CD8-positive, alpha-beta memory T cell (primary cell): ENCODE measurements at regions not wholly inside any gene's neighbourhood (a gene's known extent, or its start where the extent isn't known, plus 50 kb on each side); places are given as distances from the start of the nearest gene placed in this dataset.

Experiments
- CTCF ChIA-PET: fragments of 350-600 bp; sonication (Branson Sonifier 250); formaldehyde crosslinking; loops from one replicate; lab custom pipeline; 2021; ENCODE audit warnings: antibody characterized with exemption; lab: Charles Lee
- POLR2A ChIA-PET: fragments of 350-600 bp; sonication (Branson Sonifier 250); formaldehyde crosslinking; loops from one replicate; lab custom pipeline; 2021; ENCODE audit warnings: antibody characterized with exemption; lab: Charles Lee
- DNase-seq, 5 donors: peaks; one replicate each; pipeline versions ENCODE4 v3.0.0 to v3.0.0-alpha.2; 2020 to 2022; ENCODE audit warnings: mixed read lengths in 1 of 5
- H3K27ac ChIP-seq: one replicate; pipeline ENCODE4 v1.7.0; 2013; ENCODE audit warnings: low read depth, mild to moderate bottlenecking, low read length, moderate library complexity
- H3K27me3 ChIP-seq: 2 replicates; pipeline ENCODE4 v1.7.0; 2013; ENCODE audit warnings: low read length, mild to moderate bottlenecking; ENCODE audit not compliant: insufficient read depth, poor library complexity, severe bottlenecking
- H3K36me3 ChIP-seq: 2 replicates; pipeline ENCODE4 v1.7.0; 2013; ENCODE audit warnings: mild to moderate bottlenecking, low read length, moderate library complexity; ENCODE audit not compliant: insufficient read depth
- H3K4me1 ChIP-seq: 2 replicates; pipeline ENCODE4 v1.7.0; 2013; ENCODE audit warnings: mild to moderate bottlenecking, low read length, moderate library complexity; ENCODE audit not compliant: insufficient read depth
- H3K4me3 ChIP-seq: 2 replicates; pipeline ENCODE4 v1.7.0; 2013; ENCODE audit warnings: mild to moderate bottlenecking, low read length
- H3K9me3 ChIP-seq: 2 replicates; pipeline ENCODE4 v1.7.0; 2013; ENCODE audit warnings: mild to moderate bottlenecking, low read length
- H3K27ac Mint-ChIP-seq, 8 donors: one replicate each; pipeline ENCODE4 v1.8.0; 2020 to 2021; ENCODE audit warnings: mixed read lengths in 8 of 8, mild to moderate bottlenecking in 6 of 8, inconsistent platforms in 3 of 8, moderate library complexity in 3 of 8
- H3K27me3 Mint-ChIP-seq, 2 donors: one replicate each; pipeline ENCODE4 v1.8.0; 2020 to 2021; ENCODE audit warnings: mixed read lengths in 2 of 2, mild to moderate bottlenecking in 1 of 2, moderate library complexity in 1 of 2
- H3K36me3 Mint-ChIP-seq, 3 donors: one replicate each; pipeline ENCODE4 v1.8.0; 2020 to 2021; ENCODE audit warnings: mixed read lengths in 3 of 3, inconsistent platforms in 1 of 3, mild to moderate bottlenecking in 1 of 3
- H3K4me1 Mint-ChIP-seq, 3 donors: one replicate each; pipeline ENCODE4 v1.8.0; 2020 to 2021; ENCODE audit warnings: mixed read lengths in 3 of 3, inconsistent platforms in 1 of 3, mild to moderate bottlenecking in 1 of 3
- H3K4me3 Mint-ChIP-seq, 7 donors: one replicate each; pipeline ENCODE4 v1.8.0; 2020 to 2021; ENCODE audit warnings: mixed read lengths in 7 of 7, mild to moderate bottlenecking in 6 of 7, moderate library complexity in 4 of 7, inconsistent platforms in 2 of 7
- H3K9me3 Mint-ChIP-seq, 5 donors: one replicate each; pipeline ENCODE4 v1.8.0; 2020 to 2022; ENCODE audit warnings: mixed read lengths in 5 of 5, mild to moderate bottlenecking in 3 of 5, moderate library complexity in 2 of 5, inconsistent platforms in 1 of 5

DNA sequence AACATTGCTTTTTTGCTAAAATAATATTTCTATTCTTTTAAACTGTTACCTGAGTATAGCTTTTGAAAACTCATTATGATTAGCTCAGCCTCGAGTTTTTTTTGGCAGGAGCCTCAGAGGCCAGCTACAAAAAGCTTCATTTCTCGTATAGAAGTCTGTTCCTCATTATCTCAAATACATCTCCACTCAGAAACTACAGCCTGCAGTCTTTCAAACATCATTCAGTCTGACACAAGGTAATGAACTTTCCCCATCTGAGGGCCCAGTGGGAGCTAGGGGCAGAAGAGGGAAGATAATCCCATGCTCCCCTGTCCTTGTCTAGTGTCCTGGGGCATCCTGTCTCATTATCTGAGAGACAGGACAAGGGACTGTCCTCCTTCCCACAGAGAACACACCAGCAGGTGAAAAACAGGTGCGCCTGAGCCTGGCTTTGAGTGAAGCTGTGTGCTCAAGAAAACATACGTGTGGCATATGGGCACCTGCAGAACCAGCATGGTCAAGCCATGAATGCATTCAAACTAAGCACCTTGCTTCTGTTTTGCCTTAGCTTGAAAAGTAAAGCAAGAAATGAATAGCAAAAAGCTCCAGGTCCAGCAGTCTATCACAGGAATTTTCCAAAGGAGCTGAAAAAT, 247.5 kb downstream of the MREG start:
- CTCF ChIA-PET = no interaction called here
- Mint-ChIP-seq H3K27ac (no peak overlapping the region), H3K9me3 (peaks cover 0 to 3% (median 0%) of the 10 kb centered on the region in 5 donors)

DNA sequence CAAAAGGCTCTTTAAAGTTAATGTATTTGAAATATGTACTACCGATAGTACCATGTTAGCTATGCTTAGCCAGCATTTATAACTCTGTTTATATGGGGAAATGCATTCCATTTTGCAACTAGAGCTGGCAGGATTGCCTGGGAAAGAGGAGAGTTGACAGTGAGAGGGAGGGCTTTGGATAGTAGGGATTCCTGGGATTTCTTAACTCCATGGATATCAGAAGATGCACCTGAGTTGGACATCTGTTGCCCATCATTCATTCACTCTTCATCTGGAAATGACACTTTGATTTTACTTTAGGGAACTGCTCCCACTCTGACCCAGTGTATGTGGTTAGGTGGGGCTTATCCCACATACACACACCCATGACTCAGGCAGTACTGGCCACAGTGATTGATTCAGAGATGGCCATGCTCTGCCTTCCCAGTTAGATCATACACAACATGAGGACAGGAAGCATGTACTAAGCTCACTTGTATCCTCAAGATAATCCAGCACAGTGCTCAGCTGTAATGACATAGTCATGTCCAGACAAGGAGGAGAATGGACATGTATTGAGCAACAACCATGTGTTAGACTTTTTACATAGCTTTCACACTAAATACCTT, 248.8 kb downstream of the MREG start:
- POLR2A ChIA-PET = no interaction called here
- Mint-ChIP-seq H3K36me3 (peaks cover 0 to 3% (median 0%) of the 10 kb centered on the region in 3 donors), H3K9me3 (peaks cover 0 to 3% (median 0%) of the 10 kb centered on the region in 5 donors), H3K4me1 (no peaks in the 10 kb centered on the region), H3K4me3 (no peak overlapping the region), H3K27me3 (peaks cover 6 to 22% of the 10 kb centered on the region in 2 donors), H3K27ac (no peak overlapping the region)
- CTCF ChIA-PET = no interaction called here
- H3K9me3 ChIP-seq = no peaks in the 10 kb centered on the region
- no peak for DNase-seq
- no peak overlapping the region for H3K27ac ChIP-seq
- no peak overlapping the region for H3K4me3 ChIP-seq
- no peaks in the 10 kb centered on the region for H3K4me1 ChIP-seq
- H3K27me3 ChIP-seq = no peaks in the 10 kb centered on the region
- no peaks in the 10 kb centered on the region for H3K36me3 ChIP-seq

More for the DNA sequence above, 247.5 kb downstream of the MREG start:
- no peaks in the 10 kb centered on the region for H3K9me3 ChIP-seq
- H3K27me3 Mint-ChIP-seq = peaks cover 6 to 24% of the 10 kb centered on the region in 2 donors
- POLR2A ChIA-PET = no interaction called here
- no peak overlapping the region for H3K4me3 Mint-ChIP-seq
- no peak for DNase-seq
- no peaks in the 10 kb centered on the region for H3K4me1 Mint-ChIP-seq
- H3K4me1 ChIP-seq = no peaks in the 10 kb centered on the region
- H3K4me3 ChIP-seq = no peak overlapping the region
- H3K36me3 Mint-ChIP-seq = peaks cover 0 to 3% (median 0%) of the 10 kb centered on the region in 3 donors
- H3K27ac ChIP-seq = no peak overlapping the region
- H3K27me3 ChIP-seq = no peaks in the 10 kb centered on the region
- H3K36me3 ChIP-seq = no peaks in the 10 kb centered on the region

DNA sequence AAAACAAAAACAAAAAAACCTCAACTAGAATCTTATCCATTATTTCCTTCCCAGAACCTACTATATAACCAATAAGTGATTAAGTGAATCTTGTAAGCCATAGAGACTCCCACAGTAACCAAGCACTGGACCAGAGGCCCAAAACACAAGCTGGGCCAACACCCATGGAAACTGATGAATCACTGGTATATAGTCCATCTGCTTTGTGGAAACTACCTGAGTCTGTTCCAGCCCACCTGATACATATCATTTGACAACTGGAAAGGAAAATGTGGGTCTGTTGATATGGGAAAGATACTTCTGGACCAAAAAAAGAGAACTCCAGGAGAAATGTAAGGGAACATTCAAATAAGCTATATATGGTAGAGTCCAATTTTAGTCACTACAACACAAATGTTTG, 252.8 kb downstream of the MREG start:
- Histone ChIP-seq H3K36me3 (no peaks in the 10 kb centered on the region), H3K27ac (no peak overlapping the region), H3K9me3 (no peaks in the 10 kb centered on the region), H3K4me1 (no peaks in the 10 kb centered on the region), H3K27me3 (no peaks in the 10 kb centered on the region), H3K4me3 (no peak overlapping the region)
- no peak overlapping the region for H3K27ac Mint-ChIP-seq
- POLR2A ChIA-PET = no interaction called here
- H3K4me1 Mint-ChIP-seq = no peaks in the 10 kb centered on the region
- CTCF ChIA-PET = no interaction called here
- no peak for DNase-seq
- H3K36me3 Mint-ChIP-seq = no peaks in the 10 kb centered on the region
- peaks cover 5 to 8% of the 10 kb centered on the region in 2 donors for H3K27me3 Mint-ChIP-seq
- no peak overlapping the region for H3K4me3 Mint-ChIP-seq
- no peaks in the 10 kb centered on the region for H3K9me3 Mint-ChIP-seq

DNA sequence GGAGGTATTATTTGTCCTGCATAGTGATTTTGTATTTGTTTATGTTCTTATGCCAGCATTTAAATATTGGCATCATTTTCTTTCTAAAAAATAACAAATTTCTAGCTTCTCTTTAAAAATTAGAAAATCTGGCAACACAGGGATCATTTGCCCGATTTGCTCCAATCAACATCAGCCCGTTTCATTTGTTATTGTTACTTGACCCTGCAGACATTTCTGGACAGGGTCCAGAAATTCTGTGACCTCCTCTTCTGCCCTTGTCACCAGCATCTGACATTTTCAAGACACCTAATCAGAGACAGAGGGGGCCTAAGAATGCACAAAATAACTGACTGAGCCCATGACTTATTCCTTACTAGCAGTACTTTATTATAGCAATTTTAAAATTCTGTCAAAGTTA, 253.3 kb downstream of the MREG start:
- no peak for DNase-seq
- Histone ChIP-seq H3K27ac (no peak overlapping the region), H3K27me3 (no peaks in the 10 kb centered on the region), H3K4me1 (no peaks in the 10 kb centered on the region), H3K4me3 (no peak overlapping the region), H3K9me3 (no peaks in the 10 kb centered on the region), H3K36me3 (no peaks in the 10 kb centered on the region)
- no peak overlapping the region for H3K4me3 Mint-ChIP-seq
- peaks cover 5 to 8% of the 10 kb centered on the region in 2 donors for H3K27me3 Mint-ChIP-seq
- H3K4me1 Mint-ChIP-seq = no peaks in the 10 kb centered on the region
- H3K36me3 Mint-ChIP-seq = no peaks in the 10 kb centered on the region
- CTCF ChIA-PET = no interaction called here
- H3K9me3 Mint-ChIP-seq = no peaks in the 10 kb centered on the region
- POLR2A ChIA-PET = no interaction called here
- no peak overlapping the region for H3K27ac Mint-ChIP-seq

DNA sequence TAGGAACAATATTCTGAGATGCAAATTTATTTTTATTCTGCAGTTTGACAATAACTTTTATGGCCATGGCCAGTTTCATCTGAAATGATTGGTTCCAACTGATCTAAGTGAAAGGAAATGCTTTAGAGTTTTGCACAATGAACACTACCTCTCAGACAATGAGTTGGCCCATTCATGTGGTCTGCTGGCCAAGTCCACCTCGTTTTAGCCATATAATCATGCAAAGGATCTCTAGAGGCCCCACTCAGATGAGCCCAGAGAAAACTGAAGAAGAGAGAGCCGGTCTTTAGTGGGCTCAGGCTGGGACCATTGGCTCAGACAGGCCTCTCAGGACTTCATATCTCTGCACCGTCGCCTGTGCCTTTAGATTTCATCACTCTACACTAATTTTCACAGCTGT, 254.7 kb downstream of the MREG start:
- Mint-ChIP-seq H3K9me3 (no peaks in the 10 kb centered on the region), H3K4me3 (no peak overlapping the region), H3K27ac (no peak overlapping the region), H3K36me3 (no peaks in the 10 kb centered on the region), H3K4me1 (no peaks in the 10 kb centered on the region), H3K27me3 (peaks cover 4 to 8% of the 10 kb centered on the region in 2 donors)
- no peaks in the 10 kb centered on the region for H3K36me3 ChIP-seq
- no peak for DNase-seq
- ChIA-PET POLR2A (no interaction called here), CTCF (no interaction called here)
- H3K4me1 ChIP-seq = no peaks in the 10 kb centered on the region
- H3K27ac ChIP-seq = no peak overlapping the region
- H3K27me3 ChIP-seq = no peaks in the 10 kb centered on the region
- no peak overlapping the region for H3K4me3 ChIP-seq
- H3K9me3 ChIP-seq = no peaks in the 10 kb centered on the region

DNA sequence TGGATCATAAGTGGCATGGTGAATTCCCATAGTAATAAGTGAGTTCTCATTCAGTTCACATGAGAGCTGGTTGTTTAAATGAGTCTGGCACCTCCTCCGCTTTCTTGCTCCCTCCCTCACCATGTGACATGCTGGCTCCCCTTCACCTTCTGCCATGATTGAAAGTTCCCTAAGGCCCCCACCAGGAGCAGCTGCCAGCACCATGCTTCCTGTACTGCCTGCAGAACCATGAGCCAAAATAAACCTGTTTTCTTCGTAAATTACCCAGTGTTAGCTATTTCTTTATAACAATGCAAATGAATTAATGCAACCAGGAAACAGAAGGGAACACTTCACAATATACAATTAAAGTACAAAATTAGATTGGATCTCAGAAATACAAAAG, 257.0 kb downstream of the MREG start:
- POLR2A ChIA-PET = no interaction called here
- peaks cover 1 to 4% (median 3%) of the 10 kb centered on the region in 3 donors for H3K4me1 Mint-ChIP-seq
- Histone ChIP-seq H3K27ac (no peak overlapping the region), H3K4me1 (peaks cover 2% of the 10 kb centered on the region), H3K27me3 (no peaks in the 10 kb centered on the region), H3K9me3 (no peaks in the 10 kb centered on the region), H3K4me3 (no peak overlapping the region), H3K36me3 (no peaks in the 10 kb centered on the region)
- H3K4me3 Mint-ChIP-seq = no peak overlapping the region
- no peak overlapping the region for H3K27ac Mint-ChIP-seq
- CTCF ChIA-PET = no interaction called here
- H3K27me3 Mint-ChIP-seq = peaks cover 7% of the 10 kb centered on the region in 2 donors
- H3K36me3 Mint-ChIP-seq = no peaks in the 10 kb centered on the region
- no peak for DNase-seq
- no peaks in the 10 kb centered on the region for H3K9me3 Mint-ChIP-seq

DNA sequence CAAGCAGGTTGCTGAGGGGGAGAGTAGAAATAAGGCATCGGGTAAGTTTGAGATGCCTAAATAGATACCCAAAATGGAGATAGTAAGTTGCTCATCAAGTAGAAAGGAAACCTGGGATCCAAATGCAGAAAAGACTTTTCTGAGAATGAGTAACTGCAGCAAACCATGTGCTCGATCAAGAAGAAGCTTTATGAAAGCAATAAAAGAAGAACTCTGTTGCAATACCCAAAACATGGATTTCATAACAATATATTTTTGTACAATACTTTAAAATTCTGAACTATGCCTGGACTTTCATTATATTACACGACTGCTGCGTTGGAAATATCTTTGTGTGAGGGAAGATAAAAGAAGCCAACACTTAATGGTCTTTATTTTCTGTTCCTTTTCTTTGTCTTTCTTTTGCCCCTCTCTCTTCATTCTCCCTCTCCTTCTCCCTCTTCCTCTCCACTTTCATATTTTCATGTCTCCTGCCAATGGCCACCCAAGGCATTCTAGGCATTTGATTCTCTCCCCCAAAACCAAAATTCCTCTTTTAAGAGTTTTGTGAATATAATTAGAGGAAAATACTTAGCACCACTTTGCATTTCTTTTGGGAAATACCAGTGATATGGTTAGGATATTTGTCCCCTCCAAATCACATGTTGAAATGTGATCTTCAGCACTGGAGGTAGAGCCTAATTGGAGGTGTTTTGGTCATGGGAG, 257.6 kb downstream of the MREG start:
- Mint-ChIP-seq H3K27me3 (peaks cover 7 to 8% of the 10 kb centered on the region in 2 donors), H3K4me3 (peak overlapping the region in 1 of 7 donors; percentile 17), H3K9me3 (no peaks in the 10 kb centered on the region), H3K4me1 (peaks cover 7 to 10% (median 8%) of the 10 kb centered on the region in 3 donors), H3K27ac (peak overlapping the region in 1 of 8 donors; percentile 43), H3K36me3 (no peaks in the 10 kb centered on the region)
- H3K36me3 ChIP-seq = no peaks in the 10 kb centered on the region
- H3K27ac ChIP-seq = no peak overlapping the region
- ChIA-PET POLR2A (no interaction called here), CTCF (no interaction called here)
- H3K9me3 ChIP-seq = no peaks in the 10 kb centered on the region
- DNase-seq = no peak
- peaks cover 7% of the 10 kb centered on the region for H3K4me1 ChIP-seq
- H3K4me3 ChIP-seq = no peak overlapping the region
- H3K27me3 ChIP-seq = no peaks in the 10 kb centered on the region

DNA sequence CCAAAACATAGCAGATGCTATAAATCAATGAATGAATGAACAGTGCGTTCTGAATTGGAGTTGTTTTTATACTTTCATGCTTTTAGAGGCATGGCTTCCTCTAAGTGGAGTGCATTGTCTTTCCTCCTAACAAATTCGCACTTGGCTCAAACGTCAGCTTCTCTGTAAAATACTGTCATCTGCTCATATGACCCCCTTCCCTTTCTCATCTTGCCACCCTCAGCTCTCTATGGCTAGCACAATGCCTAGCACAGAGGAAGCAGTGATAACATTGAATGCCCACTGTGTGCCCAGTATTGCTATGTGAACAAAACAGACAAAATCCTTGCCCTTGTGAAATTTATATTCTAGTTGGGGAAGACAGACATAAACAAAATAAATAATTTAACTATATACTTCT, 258.8 kb downstream of the MREG start:
- Mint-ChIP-seq H3K4me1 (peaks cover 15 to 17% (median 16%) of the 10 kb centered on the region in 3 donors), H3K36me3 (no peaks in the 10 kb centered on the region), H3K4me3 (no peak overlapping the region), H3K9me3 (no peaks in the 10 kb centered on the region), H3K27me3 (peaks cover 7 to 11% of the 10 kb centered on the region in 2 donors), H3K27ac (no peak overlapping the region)
- Histone ChIP-seq H3K9me3 (no peaks in the 10 kb centered on the region), H3K27me3 (no peaks in the 10 kb centered on the region), H3K4me3 (no peak overlapping the region), H3K27ac (no peak overlapping the region), H3K36me3 (no peaks in the 10 kb centered on the region), H3K4me1 (peaks cover 17% of the 10 kb centered on the region)
- CTCF ChIA-PET = no interaction called here
- POLR2A ChIA-PET = no interaction called here
- no peak for DNase-seq
